NCI-H2029 treated with DMSO at 0.1 percent for 48 hours (cell line): ENCODE measurements at regions not wholly inside any gene's neighbourhood (a gene's known extent, or its start where the extent isn't known, plus 50 kb on each side); places are given as distances from the start of the nearest gene placed in this dataset.

Experiments
- DNase-seq: peaks from one replicate; lab custom pipeline; 2025; lab: John Stamatoyannopoulos, UW

DNA sequence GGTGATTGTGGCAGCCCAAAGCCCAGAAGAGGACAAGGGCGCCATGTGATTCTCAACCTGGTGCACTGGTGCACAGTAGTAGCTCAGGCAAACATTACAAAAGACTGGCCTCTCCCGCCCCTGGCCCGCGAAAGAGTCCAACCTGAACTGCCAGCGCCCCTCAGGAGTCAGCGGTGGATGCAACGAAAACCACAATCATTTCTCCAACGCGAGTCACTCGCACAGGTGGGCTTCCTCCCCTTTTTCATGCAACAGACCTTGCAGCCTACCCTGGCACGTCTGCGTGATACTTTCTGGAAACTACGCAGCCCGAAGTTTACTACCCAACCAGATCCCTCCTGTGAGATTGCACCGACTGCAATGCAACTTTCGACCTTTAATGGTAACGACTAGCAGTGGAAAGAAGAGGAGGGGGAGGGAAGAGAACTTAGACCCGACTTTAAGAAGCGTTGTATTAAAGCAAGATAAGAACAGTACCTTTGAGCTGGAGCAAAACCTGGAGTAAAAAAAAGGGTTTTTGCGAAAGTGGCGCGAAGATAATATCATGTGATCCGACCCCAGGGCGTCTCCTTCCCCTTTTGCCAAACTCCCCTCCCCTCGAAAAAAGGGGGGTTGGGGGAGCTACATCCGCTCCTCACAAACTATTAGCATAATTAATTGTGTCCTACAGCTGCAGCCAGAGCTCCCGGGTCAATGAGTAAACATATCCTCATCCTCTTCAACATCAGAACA, 63.3 kb upstream of the CCDC160 start:
- DNase-seq, result no peak

DNA sequence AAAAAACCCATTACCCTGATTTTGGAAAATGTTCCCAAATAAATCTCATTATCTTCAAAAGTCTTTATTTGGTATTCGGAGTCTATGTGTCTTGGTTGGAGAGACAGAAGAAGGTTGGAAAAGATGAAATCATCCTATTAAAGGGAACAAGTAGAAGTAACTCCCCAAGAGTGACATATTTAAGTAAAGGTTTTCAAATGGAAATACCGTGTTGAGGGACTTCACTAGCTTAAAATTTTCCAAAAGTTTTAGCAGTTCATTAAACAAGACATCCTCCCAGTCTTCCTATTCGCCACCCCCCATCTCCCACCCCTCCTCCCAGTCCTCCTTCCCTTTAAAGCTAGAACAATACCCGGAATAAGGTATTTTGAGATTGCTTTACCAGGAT, 62.7 kb upstream of the CCDC160 start:
- no peak for DNase-seq

DNA sequence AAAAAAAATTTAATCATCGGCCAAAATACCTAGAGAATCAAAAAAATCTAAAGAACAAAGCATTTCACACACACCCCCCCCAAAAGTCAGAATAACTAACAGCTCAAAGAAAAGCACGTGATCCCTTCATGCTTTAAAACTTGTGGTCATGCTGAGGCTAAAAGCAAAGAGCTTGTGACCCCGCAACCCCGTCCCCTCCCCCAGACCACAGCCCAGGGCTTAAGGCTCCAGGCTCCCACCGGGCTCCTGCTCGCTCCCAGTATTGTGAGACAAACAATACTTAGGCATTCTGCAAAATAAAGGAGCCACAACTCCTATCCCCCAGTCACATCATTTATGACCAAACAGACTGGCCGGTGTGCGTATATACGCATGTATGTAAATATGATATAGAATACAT, 62.1 kb upstream of the CCDC160 start:
- DNase-seq, result no peak

DNA sequence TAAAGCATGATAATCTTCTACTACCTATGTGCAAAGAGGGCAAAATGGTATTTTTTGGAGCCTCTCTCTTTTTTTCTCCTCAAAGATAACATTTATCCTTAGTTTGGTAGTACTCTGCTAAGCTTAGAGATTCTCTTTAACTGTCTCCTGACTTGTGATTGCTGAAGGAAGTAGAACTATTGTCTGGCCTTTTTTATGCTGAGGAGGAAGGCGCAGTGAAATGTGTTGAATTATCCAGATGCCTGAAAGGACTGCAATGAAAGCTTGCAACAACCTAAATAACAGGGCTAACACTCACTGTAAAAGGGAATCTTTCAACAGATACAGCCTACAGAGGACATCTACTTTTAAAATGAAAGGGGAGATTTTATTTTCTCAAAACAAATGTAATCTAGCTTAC, 59.5 kb upstream of the CCDC160 start:
- DNase-seq, result no peak

DNA sequence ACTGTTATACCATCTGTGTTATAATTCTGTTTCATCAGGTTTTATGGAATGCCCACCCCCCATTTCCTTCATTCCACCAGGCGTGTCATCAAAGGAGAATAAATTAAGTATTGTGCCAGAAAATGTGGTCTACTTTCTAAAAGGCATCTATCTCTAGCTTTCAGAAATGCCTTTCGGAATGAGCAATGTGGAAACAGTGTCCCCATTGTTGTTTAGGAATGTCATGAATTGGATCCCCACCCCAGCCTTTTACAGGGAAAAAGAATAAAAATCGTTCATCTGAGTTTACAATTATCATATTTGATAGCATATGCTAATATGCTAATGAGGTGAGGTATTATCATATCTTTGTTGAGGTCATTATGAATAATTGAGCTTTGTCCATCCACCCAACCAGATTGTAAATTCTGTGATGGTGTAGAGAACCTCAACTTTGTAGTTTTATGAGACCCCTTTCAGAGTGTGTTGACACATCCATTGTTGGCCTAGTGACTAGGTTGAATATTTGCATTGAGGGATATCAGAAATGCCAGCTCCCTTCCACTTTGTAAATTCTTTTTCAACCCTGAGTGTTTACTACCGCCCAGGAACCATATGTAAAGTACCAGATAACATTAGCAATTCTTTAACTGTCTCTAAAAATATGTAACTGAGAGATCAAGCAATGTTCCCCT, 56.2 kb upstream of the CCDC160 start:
- no peak for DNase-seq

DNA sequence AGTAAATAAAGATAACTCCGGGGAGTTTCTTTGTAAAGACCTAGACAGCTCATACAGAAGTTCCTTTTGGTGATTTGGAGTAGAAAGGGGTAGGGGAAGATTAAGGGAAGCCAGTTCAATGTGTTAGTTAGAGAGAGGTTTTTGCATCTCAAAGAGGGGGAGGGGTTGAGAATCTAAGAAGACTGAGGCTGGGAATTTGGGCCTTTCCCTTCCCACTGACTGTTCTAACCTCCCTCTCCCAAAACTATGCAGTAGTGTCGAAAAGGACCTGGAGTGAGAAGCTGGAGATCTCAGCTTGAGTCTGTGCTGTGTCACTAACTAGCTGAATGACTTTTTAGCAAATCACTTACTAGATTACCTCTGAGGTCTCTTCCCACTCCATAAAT, 55.7 kb upstream of the CCDC160 start:
- DNase-seq, result no peak

DNA sequence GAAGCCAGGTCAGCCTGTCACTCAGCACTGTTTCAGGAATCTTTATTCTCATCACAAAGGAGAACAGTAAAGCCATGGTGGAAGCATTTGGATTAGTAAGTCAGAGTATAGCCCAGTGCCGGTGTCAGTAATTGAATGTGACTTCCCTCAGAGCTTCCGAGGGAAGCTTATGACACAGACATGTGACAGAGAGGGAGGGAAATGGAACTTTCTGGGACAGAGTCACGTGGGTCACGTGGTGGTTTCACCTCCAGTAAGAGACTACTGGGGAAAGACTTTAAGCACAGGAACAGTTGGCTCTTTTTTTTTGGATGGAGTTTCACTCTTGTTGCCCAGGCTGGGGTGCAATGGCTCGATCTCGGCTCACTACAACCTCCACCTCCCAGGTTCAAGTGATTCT, 53.3 kb upstream of the CCDC160 start:
- DNase-seq, result no peak

DNA sequence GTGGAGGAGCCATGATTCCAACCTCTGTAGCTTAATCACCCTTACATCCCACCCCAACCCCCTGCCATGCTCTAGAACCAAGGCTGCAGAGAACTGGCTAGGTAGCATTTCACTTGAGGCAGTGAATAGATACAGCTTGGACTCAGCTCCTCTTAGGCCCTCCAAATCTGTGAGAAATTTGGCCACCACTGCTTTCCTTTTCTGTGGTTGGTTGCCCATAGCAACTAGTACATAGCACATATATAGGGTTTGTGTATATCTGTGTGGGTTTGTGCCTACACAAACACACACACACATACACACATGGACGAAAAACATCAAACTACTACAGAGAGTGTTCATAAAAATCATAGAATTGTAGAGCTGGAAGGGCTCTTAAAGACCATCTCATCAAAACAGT, 52.0 kb upstream of the CCDC160 start:
- DNase-seq, result no peak

DNA sequence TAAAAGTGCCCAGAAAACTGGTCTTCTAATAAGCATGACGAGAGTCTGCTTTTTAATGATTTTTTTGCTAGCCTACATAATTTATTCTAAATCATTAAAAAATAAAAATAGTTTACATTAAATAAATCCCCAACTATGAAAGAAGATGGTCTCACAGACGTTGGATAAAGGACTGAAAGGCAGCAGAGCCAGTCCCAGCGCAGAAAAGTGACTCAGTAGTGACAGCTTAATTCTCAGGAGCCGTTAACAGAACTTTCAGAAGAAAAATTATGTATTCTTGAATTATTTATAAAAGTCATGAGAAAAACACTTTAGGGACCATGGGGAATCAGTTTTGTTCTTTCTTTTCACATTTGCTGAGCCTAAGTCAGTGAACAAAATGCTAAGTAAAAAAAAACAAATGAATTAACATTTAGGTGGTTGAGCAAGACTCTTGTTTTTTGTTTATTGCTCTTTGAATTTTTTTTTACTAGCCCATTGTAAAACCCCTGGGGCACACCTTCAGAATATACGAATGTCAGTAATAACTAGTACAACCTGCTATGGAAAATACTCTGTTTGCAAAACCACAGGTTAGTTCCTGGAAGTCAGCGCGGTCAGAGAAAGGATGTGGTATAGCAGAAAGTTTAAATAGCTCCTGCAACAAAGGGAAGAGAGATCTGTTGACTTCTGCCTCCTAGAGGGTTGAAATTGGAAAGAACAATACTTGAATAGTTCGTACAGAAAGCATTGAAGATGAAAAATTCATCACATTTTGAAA, 50.4 kb upstream of the CCDC160 start:
- DNase-seq, result no peak
